SK-N-SH (cell line): ENCODE measurements at regions not wholly inside any gene's neighbourhood (a gene's known extent, or its start where the extent isn't known, plus 50 kb on each side); places are given as distances from the start of the nearest gene placed in this dataset.

Experiments
- CTCF ChIA-PET: fragments of 300-600, 350-600 bp; formaldehyde crosslinking; extraction: SDS; loops from one replicate; lab custom pipeline; 2021; lab: Yijun Ruan, JAX
- POLR2A ChIA-PET: fragments of 350-600 bp; sonication (Branson Sonifier 250); formaldehyde crosslinking; extraction: SDS; loops from one replicate; lab custom pipeline; 2020; ENCODE audit warnings: antibody characterized with exemption, inconsistent platforms; lab: Yijun Ruan, JAX
- DNase-seq: peaks from one replicate; pipeline ENCODE4 v3.0.0; 2012
- H2AFZ ChIP-seq: fragments of 200-600 bp; sonication (generic); 2 replicates; pipeline ENCODE4 v1.8.1; 2016; ENCODE audit warnings: antibody characterized with exemption, mild to moderate bottlenecking, low read depth
- H3F3A ChIP-seq: fragments of 200-600 bp; sonication (generic); replicated peaks from 2 replicates; pipeline ENCODE3; 2016; ENCODE audit warnings: antibody characterized with exemption, mild to moderate bottlenecking; ENCODE audit not compliant: insufficient read depth
- H3K27ac ChIP-seq, 2 experiments: fragments of 200-500 bp in 1 of 2; fragments of 200-600 bp in 1 of 2; sonication (Bioruptor generic) in 1 of 2; sonication (generic), shearing (Covaris generic) in 1 of 2; 2 replicates each; pipeline versions ENCODE4 v1.5.1 to v1.6.1; 2014 to 2016; ENCODE audit warnings: low read depth in 2 of 2, inconsistent platforms in 1 of 2, low read length in 1 of 2, mild to moderate bottlenecking in 1 of 2, mixed read lengths in 1 of 2
- H3K27me3 ChIP-seq: fragments of 200-600 bp; sonication (generic), shearing (Covaris generic); 2 replicates; pipeline ENCODE4 v1.6.1; 2016; ENCODE audit warnings: mixed run types; ENCODE audit not compliant: insufficient read depth
- H3K36me3 ChIP-seq, 2 experiments: fragments of 200-500 bp in 1 of 2; fragments of 200-600 bp in 1 of 2; sonication (Bioruptor generic) in 1 of 2; sonication (generic) in 1 of 2; replicated peaks in 1 of 2; 2 replicates each; pipeline versions ENCODE3 to v1.5.1; 2014 to 2016; ENCODE audit warnings: low read length in 1 of 2, mild to moderate bottlenecking in 1 of 2; ENCODE audit not compliant: insufficient read depth in 2 of 2, control insufficient read depth in 1 of 2
- H3K4me1 ChIP-seq, 2 experiments: fragments of 200-500 bp in 1 of 2; fragments of 200-600 bp in 1 of 2; sonication (Bioruptor generic) in 1 of 2; sonication (generic), shearing (Covaris generic) in 1 of 2; 2 replicates each; pipeline versions ENCODE4 v1.5.1 to v1.6.1; 2014 to 2016; ENCODE audit warnings: low read depth in 1 of 2, low read length in 1 of 2, mixed run types in 1 of 2; ENCODE audit not compliant: insufficient read depth in 2 of 2, control insufficient read depth in 1 of 2
- H3K4me2 ChIP-seq: fragments of 200-600 bp; sonication (generic), shearing (Covaris generic); 2 replicates; pipeline ENCODE4 v1.6.1; 2017; ENCODE audit warnings: mixed run types
- H3K4me3 ChIP-seq, 2 experiments: fragments of 200-500 bp in 1 of 2; fragments of 200-600 bp in 1 of 2; sonication (Bioruptor generic) in 1 of 2; sonication (generic), shearing (Covaris generic) in 1 of 2; 2 replicates each; pipeline versions ENCODE4 v1.5.1 to v1.8.1; 2014 to 2016; ENCODE audit warnings: low read depth in 2 of 2, inconsistent platforms in 1 of 2, low read length in 1 of 2, mild to moderate bottlenecking in 1 of 2, mixed read lengths in 1 of 2, moderate library complexity in 1 of 2
- H3K79me2 ChIP-seq: fragments of 200-600 bp; sonication (generic); 2 replicates; pipeline ENCODE4 v1.8.1; 2017; ENCODE audit warnings: mild to moderate bottlenecking; ENCODE audit not compliant: insufficient read depth
- H3K9ac ChIP-seq: fragments of 200-600 bp; sonication (generic); 2 replicates; pipeline ENCODE4 v1.6.1; 2017; ENCODE audit warnings: mixed run types
- H3K9me2 ChIP-seq: fragments of 200-600 bp; sonication (generic); 2 replicates; pipeline ENCODE4 v1.6.1; 2017; ENCODE audit warnings: mixed run types
- H3K9me3 ChIP-seq: fragments of 200-600 bp; sonication (generic); 2 replicates; pipeline ENCODE4 v1.6.1; 2017; ENCODE audit warnings: mixed run types, mild to moderate bottlenecking, moderate library complexity
- H4K20me1 ChIP-seq: fragments of 200-600 bp; sonication (generic); 2 replicates; pipeline ENCODE4 v1.6.1; 2017; ENCODE audit warnings: mild to moderate bottlenecking, mixed run types; ENCODE audit not compliant: insufficient read depth
- CHD2 ChIP-seq: fragments of 150-350 bp; IDR thresholded peaks from 2 replicates; pipeline ENCODE4 v1.6.1; 2018; ENCODE audit warnings: low read length; ENCODE audit not compliant: partially characterized antibody
- ELF1 ChIP-seq: IDR thresholded peaks from 2 replicates; pipeline ENCODE4 v1.4.0; 2012
- EZH2phosphoT487 ChIP-seq: fragments of 200-600 bp; sonication (generic); IDR thresholded peaks from 2 replicates; pipeline ENCODE4 v1.6.1; 2017; ENCODE audit warnings: low read depth, mixed run types, mild to moderate bottlenecking, antibody characterized with exemption, moderate library complexity, borderline replicate concordance
- FOSL2 ChIP-seq: IDR thresholded peaks from 2 replicates; pipeline ENCODE4 v1.4.0; 2012; ENCODE audit warnings: low read depth, mild to moderate bottlenecking, moderate library complexity, borderline replicate concordance
- FOXJ3 ChIP-seq: sonication (generic); formaldehyde crosslinking; IDR thresholded peaks from 2 replicates; pipeline ENCODE4 v1.5.1; 2020; ENCODE audit warnings: mild to moderate bottlenecking, missing genetic modification reagents
- MEF2A ChIP-seq: IDR thresholded peaks from 2 replicates; pipeline ENCODE4 v1.4.0; 2012; ENCODE audit warnings: low read depth, borderline replicate concordance
- MXI1 ChIP-seq: IDR thresholded peaks from 2 replicates; pipeline ENCODE4 v1.6.1; 2012; ENCODE audit warnings: mild to moderate bottlenecking, low read depth, low read length, improper control_type of control experiment
- POLR2AphosphoS5 ChIP-seq: IDR thresholded peaks from 2 replicates; pipeline ENCODE4 v1.6.1; 2012; ENCODE audit warnings: low read depth, low read length
- REST ChIP-seq: IDR thresholded peaks from 2 replicates; pipeline ENCODE4 v1.6.1; 2012; ENCODE audit warnings: mild to moderate bottlenecking, low read depth, low read length, moderate library complexity
- SMC3 ChIP-seq: IDR thresholded peaks from 2 replicates; pipeline ENCODE4 v1.6.1; 2012; ENCODE audit warnings: low read depth, low read length, improper control_type of control experiment
- TCF12 ChIP-seq: IDR thresholded peaks from 2 replicates; pipeline ENCODE4 v1.4.0; 2012
- TEAD4 ChIP-seq: IDR thresholded peaks from 2 replicates; pipeline ENCODE4 v1.4.0; 2012; ENCODE audit warnings: mild to moderate bottlenecking, borderline replicate concordance; ENCODE audit not compliant: insufficient read depth
- USF2 ChIP-seq: fragments of 150-350 bp; IDR thresholded peaks from 2 replicates; pipeline ENCODE4 v1.6.1; 2017; ENCODE audit warnings: antibody characterized with exemption, low read length, low read depth, borderline replicate concordance
- YY1 ChIP-seq: IDR thresholded peaks from 2 replicates; pipeline ENCODE4 v1.4.0; 2012; ENCODE audit warnings: low read depth, mild to moderate bottlenecking
- ZBTB33 ChIP-seq: IDR thresholded peaks from 2 replicates; pipeline ENCODE4 v1.4.0; 2012; ENCODE audit warnings: low read depth, borderline replicate concordance

GRCh38 chr2:187917535-187917934 lies 363.3 kb upstream of the TFPI start:
- no peak overlapping the region for H3K9ac ChIP-seq
- no peaks in the 10 kb centered on the region for H3K9me3 ChIP-seq
- H3K4me2 ChIP-seq: no peak overlapping the region
- TF ChIP-seq EZH2phosphoT487: no peak
- no peak for TF ChIP-seq CHD2
- TF ChIP-seq POLR2AphosphoS5: no peak
- no peak for TF ChIP-seq TEAD4
- no peak for TF ChIP-seq SMC3
- no peak for TF ChIP-seq REST
- TF ChIP-seq TCF12: no peak
- no peak for TF ChIP-seq FOSL2
- TF ChIP-seq MXI1: no peak
- no peak for TF ChIP-seq ZBTB33
- no peak for TF ChIP-seq MEF2A
- TF ChIP-seq FOXJ3 (CRISPR knock-in tag): no peak
- TF ChIP-seq USF2: no peak
- no peak for TF ChIP-seq ELF1
- no peak for TF ChIP-seq YY1
- H2AFZ ChIP-seq: no peak overlapping the region
- no peak for DNase-seq
- no peaks in the 10 kb centered on the region for H3K27me3 ChIP-seq
- H3F3A ChIP-seq: no peaks in the 10 kb centered on the region
- no peak overlapping the region for H3K4me3 ChIP-seq
- H3K36me3 ChIP-seq: no peaks in the 10 kb centered on the region
- no peaks in the 10 kb centered on the region for H3K4me1 ChIP-seq
- no peaks in the 10 kb centered on the region for H4K20me1 ChIP-seq
- CTCF ChIA-PET: interaction anchor here (1.0 kb wide), 1 partner anchor 16 kb away, joined by 3 read pairs; no protein-coding TSS in a partner anchor
- H3K79me2 ChIP-seq: no peaks in the 10 kb centered on the region
- POLR2A ChIA-PET: no interaction called here
- no peaks in the 10 kb centered on the region for H3K9me2 ChIP-seq
- H3K27ac ChIP-seq: no peak overlapping the region
